Testis (tissue), 2 donors: ENCODE measurements at regions not wholly inside any gene's neighbourhood (a gene's known extent, or its start where the extent isn't known, plus 50 kb on each side); places are given as distances from the start of the nearest gene placed in this dataset.

Experiments
- CTCF ChIP-seq, 3 experiments: fragments of 450-650 bp in 2 of 3; fragments of 200-600 bp in 1 of 3; sonication (generic) in 1 of 3; IDR thresholded peaks; one replicate each; pipeline ENCODE4 v1.5.1; 2016 to 2019; ENCODE audit warnings: antibody characterized with exemption in 3 of 3, mild to moderate bottlenecking in 2 of 3, moderate library complexity in 1 of 3
- POLR2A ChIP-seq: fragments of 450-650 bp; IDR thresholded peaks from one replicate; pipeline ENCODE4 v1.6.1; 2017; ENCODE audit warnings: antibody characterized with exemption, mild to moderate bottlenecking, moderate library complexity

- no peak for TF ChIP-seq CTCF (IDR thresholded peaks at IDR 0.05)
- no peak for TF ChIP-seq POLR2A
Measured at GRCh38 chr3:167184511-167184910, 195.6 kb downstream of the ZBBX start.
